ENCODE measurements at regions not wholly inside any gene's neighbourhood (a gene's known extent, or its start where the extent isn't known, plus 50 kb on each side); places are given as distances from the start of the nearest gene placed in this dataset.

DNA sequence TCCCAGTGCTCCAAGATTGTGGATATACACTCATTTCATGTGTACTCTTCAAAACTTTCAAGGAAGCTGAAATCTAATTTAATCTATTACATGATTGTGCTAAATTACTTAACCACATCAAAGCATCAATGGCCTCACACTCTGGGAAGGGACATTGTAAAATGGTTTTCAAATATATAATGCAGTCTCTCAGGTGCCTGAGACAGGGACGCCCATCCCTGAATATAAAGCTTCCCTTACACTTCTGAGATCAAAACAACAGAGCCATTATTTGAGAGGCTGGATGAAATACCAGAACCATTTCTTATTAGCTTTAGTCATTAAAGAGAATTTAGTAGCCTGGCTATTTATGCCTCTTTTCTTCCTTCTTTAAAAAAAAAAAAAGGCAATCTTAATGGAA, 259.2 kb upstream of the NFIA start:
- H3K9ac ChIP-seq (ENCODE audit: low read depth, low read length, poor library complexity): no peak overlapping the region
- no peak overlapping the region for H3K14ac ChIP-seq (ENCODE audit: low read length)
- H3K4me2 ChIP-seq (ENCODE audit: insufficient read depth, low read length, poor library complexity, severe bottlenecking): no peak overlapping the region
- no peak overlapping the region for H2AFZ ChIP-seq (ENCODE audit: low read length)
- H3K27ac ChIP-seq (replicated peaks; ENCODE audit: low read length): no peak overlapping the region
- no peak overlapping the region for H2BK120ac ChIP-seq (ENCODE audit: low read depth, low read length)
- H3K4ac ChIP-seq (ENCODE audit: low read length): no peak overlapping the region
- peaks cover 0 to 2% of the 10 kb centered on the region in 2 donors for H3K4me1 ChIP-seq (ENCODE audit: control insufficient read depth in 2 of 2, insufficient read depth in 1 of 2, low read depth in 1 of 2, low read length in 2 of 2)
- H2BK12ac ChIP-seq (ENCODE audit: low read length): no peak overlapping the region
- no peak overlapping the region for H4K8ac ChIP-seq (ENCODE audit: low read depth, low read length)
- H3K79me1 ChIP-seq (ENCODE audit: low read depth, low read length): no peaks in the 10 kb centered on the region
- WGBS, 2 donors (ENCODE audit: extremely low coverage in 2 of 2, insufficient read length in 2 of 2, insufficient replicate concordance in 1 of 2): no CpG with 5 or more reads among the region's 1 CpG
- no peak overlapping the region for H3K18ac ChIP-seq (ENCODE audit: low read length)
- no peak overlapping the region for H3K23ac ChIP-seq (ENCODE audit: low read depth, low read length, poor library complexity)
- no peak for DNase-seq (ENCODE audit: low spot score)
- H3K4me3 ChIP-seq (ENCODE audit: low read length in 2 of 2): no peak overlapping the region
- no peak overlapping the region for H2BK15ac ChIP-seq (ENCODE audit: low read length)
- H3K36me3 ChIP-seq (replicated peaks in 1 of 2; ENCODE audit: control insufficient read depth in 2 of 2, insufficient read depth in 2 of 2, low read length in 2 of 2): no peaks in the 10 kb centered on the region
- no peak overlapping the region for H4K91ac ChIP-seq (ENCODE audit: low read depth, low read length, poor library complexity)
- no peak overlapping the region for H2AK5ac ChIP-seq (ENCODE audit: low read depth, low read length)
- H3K9me3 ChIP-seq (replicated peaks in 1 of 2; ENCODE audit: control insufficient read depth in 2 of 2, insufficient read depth in 1 of 2, low read depth in 1 of 2, low read length in 2 of 2): no peaks in the 10 kb centered on the region
- no peaks in the 10 kb centered on the region for H3K27me3 ChIP-seq (ENCODE audit: control insufficient read depth in 3 of 3, insufficient read depth in 3 of 3, low read depth in 1 of 3, low read length in 3 of 3)
- no peak overlapping the region for H2BK5ac ChIP-seq (ENCODE audit: low read length)

DNA sequence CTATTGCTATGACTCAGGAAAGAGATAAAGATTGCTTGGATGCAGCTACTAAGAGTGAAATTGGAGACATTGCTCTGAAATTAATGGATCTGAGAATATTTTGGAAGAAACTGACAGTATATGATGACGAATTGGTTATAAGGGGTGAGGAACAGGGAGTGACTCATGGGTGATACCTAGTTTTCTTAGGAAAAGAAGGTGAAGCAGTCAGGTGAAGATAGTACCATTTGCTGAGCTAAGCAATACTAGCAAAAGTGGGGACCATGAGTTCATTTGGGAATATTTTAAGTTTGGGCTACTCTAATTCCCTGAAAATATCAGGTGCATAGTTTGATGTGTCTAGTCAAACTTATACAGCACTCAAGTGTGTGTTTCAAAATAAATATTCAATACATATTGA, 260.1 kb upstream of the NFIA start:
- Histone ChIP-seq H2BK5ac (ENCODE audit: low read length) (no peak overlapping the region), H3K79me1 (ENCODE audit: low read depth, low read length) (no peaks in the 10 kb centered on the region), H3K18ac (ENCODE audit: low read length) (no peak overlapping the region), H3K27ac (replicated peaks; ENCODE audit: low read length) (no peak overlapping the region), H2AK5ac (ENCODE audit: low read depth, low read length) (no peak overlapping the region), H3K9me3 (replicated peaks in 1 of 2; ENCODE audit: control insufficient read depth in 2 of 2, insufficient read depth in 1 of 2, low read depth in 1 of 2, low read length in 2 of 2) (no peaks in the 10 kb centered on the region), H3K23ac (ENCODE audit: low read depth, low read length, poor library complexity) (no peak overlapping the region), H3K4me2 (ENCODE audit: insufficient read depth, low read length, poor library complexity, severe bottlenecking) (no peak overlapping the region), H2BK12ac (ENCODE audit: low read length) (no peak overlapping the region), H4K8ac (ENCODE audit: low read depth, low read length) (no peak overlapping the region), H2BK120ac (ENCODE audit: low read depth, low read length) (no peak overlapping the region), H3K4me3 (ENCODE audit: low read length in 2 of 2) (no peak overlapping the region), H2AFZ (ENCODE audit: low read length) (no peak overlapping the region), H2BK15ac (ENCODE audit: low read length) (no peak overlapping the region), H4K91ac (ENCODE audit: low read depth, low read length, poor library complexity) (no peak overlapping the region), H3K27me3 (ENCODE audit: control insufficient read depth in 3 of 3, insufficient read depth in 3 of 3, low read depth in 1 of 3, low read length in 3 of 3) (no peaks in the 10 kb centered on the region), H3K14ac (ENCODE audit: low read length) (no peak overlapping the region), H3K4me1 (ENCODE audit: control insufficient read depth in 2 of 2, insufficient read depth in 1 of 2, low read depth in 1 of 2, low read length in 2 of 2) (peaks cover 0 to 2% of the 10 kb centered on the region in 2 donors), H3K4ac (ENCODE audit: low read length) (no peak overlapping the region), H3K9ac (ENCODE audit: low read depth, low read length, poor library complexity) (no peak overlapping the region), H3K36me3 (replicated peaks in 1 of 2; ENCODE audit: control insufficient read depth in 2 of 2, insufficient read depth in 2 of 2, low read length in 2 of 2) (no peaks in the 10 kb centered on the region)
- WGBS, 2 donors (ENCODE audit: extremely low coverage in 2 of 2, insufficient read length in 2 of 2, insufficient replicate concordance in 1 of 2): no CpG with 5 or more reads among the region's 1 CpG
- DNase-seq (ENCODE audit: low spot score): no peak

DNA sequence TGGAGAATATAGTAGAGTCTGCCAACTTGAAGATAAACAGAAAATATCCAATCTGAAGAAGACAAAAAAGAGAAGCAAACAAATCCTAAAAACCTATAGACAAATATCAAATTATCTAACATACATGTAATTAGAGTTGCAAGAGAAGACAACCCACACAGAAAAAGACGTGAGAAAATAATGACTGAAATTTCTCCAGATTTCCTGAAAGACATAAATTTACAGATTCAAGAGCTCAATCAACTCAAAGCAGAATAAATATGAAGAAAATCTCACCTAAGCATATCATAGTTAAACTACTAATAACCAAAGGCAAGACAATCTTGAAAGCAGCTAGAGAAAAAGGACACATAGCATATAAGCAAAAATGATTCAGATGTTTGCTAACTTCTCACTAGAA, 261.2 kb upstream of the NFIA start:
- DNase-seq (ENCODE audit: low spot score): no peak
- no CpG with 5 or more reads among the region's 1 CpG for WGBS, 2 donors (ENCODE audit: extremely low coverage in 2 of 2, insufficient read length in 2 of 2, insufficient replicate concordance in 1 of 2)

DNA sequence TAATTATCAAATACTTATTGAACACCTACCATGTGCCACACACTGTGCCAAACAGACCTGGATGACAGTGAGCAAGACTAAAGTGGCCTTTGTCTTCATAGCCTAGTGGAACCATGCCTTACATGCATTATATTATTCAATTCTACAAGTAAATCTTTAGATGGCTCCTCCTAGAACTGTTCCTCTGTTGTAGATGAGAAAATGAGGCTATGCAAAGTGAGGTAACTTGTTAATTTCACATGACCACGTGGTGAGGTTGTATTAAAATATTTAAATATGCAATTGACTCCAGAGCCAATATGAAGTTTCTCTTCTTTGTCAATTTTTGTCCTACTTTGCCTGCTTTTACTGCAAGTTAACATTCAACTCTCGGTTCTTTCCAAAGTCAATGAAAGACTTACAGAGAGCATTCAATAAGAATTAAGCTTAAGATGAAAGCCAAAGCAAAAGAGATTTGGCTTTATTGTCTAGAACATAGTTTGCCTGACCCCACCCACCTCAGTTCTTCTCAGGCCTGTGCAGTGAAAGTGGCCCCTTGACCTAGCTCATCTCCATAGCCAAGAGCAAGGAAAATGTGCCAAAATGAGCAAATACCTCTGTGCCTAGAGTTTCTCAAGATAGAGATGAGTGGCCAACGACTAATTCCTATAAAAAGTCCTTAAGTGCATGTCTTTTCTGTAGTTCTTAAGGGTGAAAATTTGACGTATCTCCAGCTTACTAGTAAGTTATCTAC, 263.2 kb upstream of the NFIA start:
- Histone ChIP-seq H3K4me3 (ENCODE audit: low read length in 2 of 2) (no peak overlapping the region), H3K14ac (ENCODE audit: low read length) (no peak overlapping the region), H4K8ac (ENCODE audit: low read depth, low read length) (no peak overlapping the region), H3K18ac (ENCODE audit: low read length) (no peak overlapping the region), H2BK5ac (ENCODE audit: low read length) (no peak overlapping the region), H3K4ac (ENCODE audit: low read length) (no peak overlapping the region), H2BK15ac (ENCODE audit: low read length) (no peak overlapping the region), H2BK12ac (ENCODE audit: low read length) (no peak overlapping the region), H3K23ac (ENCODE audit: low read depth, low read length, poor library complexity) (no peak overlapping the region), H4K91ac (ENCODE audit: low read depth, low read length, poor library complexity) (no peak overlapping the region), H3K4me2 (ENCODE audit: insufficient read depth, low read length, poor library complexity, severe bottlenecking) (no peak overlapping the region), H3K27me3 (ENCODE audit: control insufficient read depth in 3 of 3, insufficient read depth in 3 of 3, low read depth in 1 of 3, low read length in 3 of 3) (no peaks in the 10 kb centered on the region), H3K9ac (ENCODE audit: low read depth, low read length, poor library complexity) (no peak overlapping the region), H3K9me3 (replicated peaks in 1 of 2; ENCODE audit: control insufficient read depth in 2 of 2, insufficient read depth in 1 of 2, low read depth in 1 of 2, low read length in 2 of 2) (no peaks in the 10 kb centered on the region), H3K27ac (replicated peaks; ENCODE audit: low read length) (no peak overlapping the region), H2AFZ (ENCODE audit: low read length) (no peak overlapping the region), H3K4me1 (ENCODE audit: control insufficient read depth in 2 of 2, insufficient read depth in 1 of 2, low read depth in 1 of 2, low read length in 2 of 2) (no peaks in the 10 kb centered on the region), H3K79me1 (ENCODE audit: low read depth, low read length) (no peaks in the 10 kb centered on the region), H2BK120ac (ENCODE audit: low read depth, low read length) (no peak overlapping the region), H3K36me3 (replicated peaks in 1 of 2; ENCODE audit: control insufficient read depth in 2 of 2, insufficient read depth in 2 of 2, low read length in 2 of 2) (no peaks in the 10 kb centered on the region), H2AK5ac (ENCODE audit: low read depth, low read length) (no peak overlapping the region)
- WGBS, 2 donors (ENCODE audit: extremely low coverage in 2 of 2, insufficient read length in 2 of 2, insufficient replicate concordance in 1 of 2): no CpG with 5 or more reads among the region's 4 CpGs
- no peak for DNase-seq (ENCODE audit: low spot score)

More for the DNA sequence above, 261.2 kb upstream of the NFIA start:
- Histone ChIP-seq H3K23ac (ENCODE audit: low read depth, low read length, poor library complexity) (no peak overlapping the region), H4K91ac (ENCODE audit: low read depth, low read length, poor library complexity) (no peak overlapping the region), H2BK12ac (ENCODE audit: low read length) (no peak overlapping the region), H3K9me3 (replicated peaks in 1 of 2; ENCODE audit: control insufficient read depth in 2 of 2, insufficient read depth in 1 of 2, low read depth in 1 of 2, low read length in 2 of 2) (no peaks in the 10 kb centered on the region), H3K27ac (replicated peaks; ENCODE audit: low read length) (no peak overlapping the region), H3K27me3 (ENCODE audit: control insufficient read depth in 3 of 3, insufficient read depth in 3 of 3, low read depth in 1 of 3, low read length in 3 of 3) (no peaks in the 10 kb centered on the region), H3K9ac (ENCODE audit: low read depth, low read length, poor library complexity) (no peak overlapping the region), H3K79me1 (ENCODE audit: low read depth, low read length) (no peaks in the 10 kb centered on the region), H2BK120ac (ENCODE audit: low read depth, low read length) (no peak overlapping the region), H4K8ac (ENCODE audit: low read depth, low read length) (no peak overlapping the region), H3K18ac (ENCODE audit: low read length) (no peak overlapping the region), H3K4me3 (ENCODE audit: low read length in 2 of 2) (no peak overlapping the region), H2AFZ (ENCODE audit: low read length) (no peak overlapping the region), H3K4ac (ENCODE audit: low read length) (no peak overlapping the region), H3K4me2 (ENCODE audit: insufficient read depth, low read length, poor library complexity, severe bottlenecking) (no peak overlapping the region), H2BK15ac (ENCODE audit: low read length) (no peak overlapping the region), H3K36me3 (replicated peaks in 1 of 2; ENCODE audit: control insufficient read depth in 2 of 2, insufficient read depth in 2 of 2, low read length in 2 of 2) (no peaks in the 10 kb centered on the region), H3K14ac (ENCODE audit: low read length) (no peak overlapping the region), H2BK5ac (ENCODE audit: low read length) (no peak overlapping the region), H3K4me1 (ENCODE audit: control insufficient read depth in 2 of 2, insufficient read depth in 1 of 2, low read depth in 1 of 2, low read length in 2 of 2) (peaks cover 0 to 2% of the 10 kb centered on the region in 2 donors), H2AK5ac (ENCODE audit: low read depth, low read length) (no peak overlapping the region)
